HEK293 (cell line): ENCODE measurements at regions not wholly inside any gene's neighbourhood (a gene's known extent, or its start where the extent isn't known, plus 50 kb on each side); places are given as distances from the start of the nearest gene placed in this dataset.

Experiments used
- CTCF ChIA-PET: fragments of 350-600 bp; formaldehyde crosslinking; extraction: SDS; loops from one replicate; lab custom pipeline; 2021; ENCODE audit warnings: antibody characterized with exemption; lab: Yijun Ruan, JAX
- POLR2A ChIA-PET: fragments of 300-600 bp; formaldehyde crosslinking; extraction: SDS; loops from one replicate; lab custom pipeline; 2020; ENCODE audit warnings: antibody characterized with exemption, inconsistent platforms; lab: Yijun Ruan, JAX
- H3K27ac ChIP-seq: fragments of 200-500 bp; sonication (Bioruptor generic); 2 replicates; pipeline ENCODE4 v1.5.1; 2014; ENCODE audit warnings: low read depth, low read length, control low read depth, inconsistent platforms; ENCODE audit errors: extremely low read depth
- H3K36me3 ChIP-seq, 2 experiments: fragments of 200-500 bp in 1 of 2; sonication (Bioruptor generic) in 1 of 2; 1 replicate in 1 of 2; 2 replicates in 1 of 2; pipeline ENCODE4 v1.5.1; 2014 to 2017; ENCODE audit warnings: inconsistent platforms in 2 of 2, low read length in 2 of 2; ENCODE audit not compliant: control insufficient read depth in 2 of 2, insufficient read depth in 1 of 2
- H3K4me1 ChIP-seq: fragments of 200-500 bp; sonication (Bioruptor generic); 2 replicates; pipeline ENCODE4 v1.5.1; 2014; ENCODE audit warnings: mild to moderate bottlenecking, low read length, inconsistent platforms; ENCODE audit not compliant: control insufficient read depth, insufficient read depth
- H3K4me3 ChIP-seq: 2 replicates; pipeline ENCODE4 v1.5.1; 2011; ENCODE audit warnings: low read depth, mild to moderate bottlenecking, control low read depth, low read length, moderate library complexity
- H3K9me3 ChIP-seq: fragments of 200-500 bp; sonication (Bioruptor generic); 2 replicates; pipeline ENCODE4 v1.5.1; 2014; ENCODE audit warnings: low read depth, low read length, inconsistent platforms; ENCODE audit not compliant: control insufficient read depth, insufficient read depth
- ELK4 ChIP-seq: IDR thresholded peaks from 2 replicates; pipeline ENCODE4 v1.6.1; 2011; ENCODE audit warnings: mild to moderate bottlenecking, low read depth, low read length, borderline replicate concordance
- KLF16 ChIP-seq: fragments of 450-650 bp; formaldehyde crosslinking; IDR thresholded peaks from 2 replicates; pipeline ENCODE4 v1.5.1; 2017; ENCODE audit warnings: missing biosample characterization, missing genetic modification characterization
- MZF1 ChIP-seq: fragments of 450-650 bp; formaldehyde crosslinking; IDR thresholded peaks from 2 replicates; pipeline ENCODE4 v1.5.1; 2017; ENCODE audit warnings: missing biosample characterization, missing genetic modification characterization, borderline replicate concordance
- SETDB1 ChIP-seq: IDR thresholded peaks from one replicate; pipeline ENCODE4 v1.6.1; 2017; ENCODE audit warnings: mild to moderate bottlenecking, low read length, moderate library complexity, mixed read lengths; ENCODE audit not compliant: insufficient read length
- ZBTB44 ChIP-seq: fragments of 450-650 bp; IDR thresholded peaks from 2 replicates; pipeline ENCODE4 v1.5.1; 2018; ENCODE audit warnings: missing biosample characterization, mild to moderate bottlenecking, missing genetic modification characterization
- ZFHX2 ChIP-seq: fragments of 450-650 bp; formaldehyde crosslinking; conservative IDR thresholded peaks from 2 replicates; pipeline ENCODE4 v1.5.1; 2016; ENCODE audit warnings: missing biosample characterization, missing genetic modification characterization
- ZNF169 ChIP-seq: fragments of 450-650 bp; formaldehyde crosslinking; IDR thresholded peaks from 2 replicates; pipeline ENCODE4 v1.5.1; 2016; ENCODE audit warnings: missing biosample characterization, missing genetic modification characterization
- ZNF23 ChIP-seq: fragments of 450-650 bp; formaldehyde crosslinking; IDR thresholded peaks from 2 replicates; pipeline ENCODE4 v1.5.1; 2016; ENCODE audit warnings: missing biosample characterization, missing genetic modification characterization, borderline replicate concordance
- ZNF324 ChIP-seq: fragments of 450-650 bp; formaldehyde crosslinking; IDR thresholded peaks from 2 replicates; pipeline ENCODE4 v1.5.1; 2016; ENCODE audit warnings: missing biosample characterization, missing genetic modification characterization
- ZNF404 ChIP-seq: fragments of 450-650 bp; formaldehyde crosslinking; IDR thresholded peaks from 2 replicates; pipeline ENCODE4 v1.5.1; 2017; ENCODE audit warnings: missing biosample characterization, missing genetic modification characterization
- ZNF473 ChIP-seq: fragments of 450-650 bp; formaldehyde crosslinking; IDR thresholded peaks from 2 replicates; pipeline ENCODE4 v1.5.1; 2017; ENCODE audit warnings: missing biosample characterization, missing genetic modification characterization
- ZNF521 ChIP-seq: fragments of 450-650 bp; formaldehyde crosslinking; IDR thresholded peaks from 2 replicates; pipeline ENCODE4 v1.5.1; 2017; ENCODE audit warnings: missing biosample characterization, mild to moderate bottlenecking, missing genetic modification characterization
- ZNF530 ChIP-seq: fragments of 450-650 bp; formaldehyde crosslinking; IDR thresholded peaks from 2 replicates; pipeline ENCODE4 v1.5.1; 2016; ENCODE audit warnings: low read depth, missing biosample characterization, missing genetic modification characterization
- ZNF555 ChIP-seq: fragments of 450-650 bp; formaldehyde crosslinking; conservative IDR thresholded peaks from 2 replicates; pipeline ENCODE4 v1.5.1; 2017; ENCODE audit warnings: missing biosample characterization, mild to moderate bottlenecking, missing genetic modification characterization, inconsistent platforms
- ZNF624 ChIP-seq: fragments of 450-650 bp; formaldehyde crosslinking; IDR thresholded peaks from 2 replicates; pipeline ENCODE4 v1.5.1; 2017; ENCODE audit warnings: missing biosample characterization, missing genetic modification characterization
- ZNF658 ChIP-seq: fragments of 450-650 bp; formaldehyde crosslinking; IDR thresholded peaks from 2 replicates; pipeline ENCODE4; 2016; ENCODE audit warnings: missing biosample characterization, missing genetic modification characterization
- ZNF701 ChIP-seq: fragments of 450-650 bp; formaldehyde crosslinking; IDR thresholded peaks from 2 replicates; pipeline ENCODE4 v1.5.1; 2016; ENCODE audit warnings: missing biosample characterization, missing genetic modification characterization
- ZNF785 ChIP-seq: fragments of 450-650 bp; formaldehyde crosslinking; IDR thresholded peaks from 2 replicates; pipeline ENCODE4 v1.5.1; 2016; ENCODE audit warnings: missing biosample characterization, missing genetic modification characterization
- ZNF837 ChIP-seq: fragments of 450-650 bp; formaldehyde crosslinking; IDR thresholded peaks from 2 replicates; pipeline ENCODE4 v1.5.1; 2016; ENCODE audit warnings: missing biosample characterization, missing genetic modification characterization
- ZSCAN30 ChIP-seq: fragments of 450-650 bp; IDR thresholded peaks from 2 replicates; pipeline ENCODE4 v1.5.1; 2018; ENCODE audit warnings: missing biosample characterization, mild to moderate bottlenecking, missing genetic modification characterization, moderate library complexity
- TF ChIP-seq, protein P1 (sequence below): fragments of 450-650 bp; formaldehyde crosslinking; IDR thresholded peaks from 2 replicates; pipeline ENCODE4 v1.5.1; 2016; ENCODE audit warnings: missing biosample characterization, missing genetic modification characterization
- TF ChIP-seq, protein P2 (sequence below): fragments of 450-650 bp; formaldehyde crosslinking; IDR thresholded peaks from 2 replicates; pipeline ENCODE4 v1.5.1; 2016; ENCODE audit warnings: missing biosample characterization, missing genetic modification characterization

DNA sequence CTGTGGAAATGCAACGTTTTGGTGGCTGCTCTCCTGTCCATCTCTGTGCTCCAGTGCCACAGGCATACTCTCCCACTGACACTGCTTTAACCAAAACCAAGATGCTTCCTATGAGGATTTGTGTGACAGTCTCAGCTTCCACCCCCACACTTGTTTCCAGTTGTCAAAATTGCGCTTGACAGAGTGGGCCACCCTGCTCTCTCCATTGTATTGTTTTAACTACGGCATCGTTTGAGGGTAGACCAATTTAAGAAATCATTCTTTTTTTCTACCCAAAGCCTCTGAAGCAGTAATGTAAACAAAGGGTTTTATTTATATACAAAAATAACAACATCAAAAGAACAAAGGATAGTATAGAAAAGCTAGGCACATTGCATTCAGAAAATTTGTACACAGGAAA lies 178.0 kb downstream of the INHBA start (continued):
- TF ChIP-seq ZNF555 (tag by site-specific recombination): no peak
- TF ChIP-seq MZF1: no peak
- TF ChIP-seq, protein P1, sequence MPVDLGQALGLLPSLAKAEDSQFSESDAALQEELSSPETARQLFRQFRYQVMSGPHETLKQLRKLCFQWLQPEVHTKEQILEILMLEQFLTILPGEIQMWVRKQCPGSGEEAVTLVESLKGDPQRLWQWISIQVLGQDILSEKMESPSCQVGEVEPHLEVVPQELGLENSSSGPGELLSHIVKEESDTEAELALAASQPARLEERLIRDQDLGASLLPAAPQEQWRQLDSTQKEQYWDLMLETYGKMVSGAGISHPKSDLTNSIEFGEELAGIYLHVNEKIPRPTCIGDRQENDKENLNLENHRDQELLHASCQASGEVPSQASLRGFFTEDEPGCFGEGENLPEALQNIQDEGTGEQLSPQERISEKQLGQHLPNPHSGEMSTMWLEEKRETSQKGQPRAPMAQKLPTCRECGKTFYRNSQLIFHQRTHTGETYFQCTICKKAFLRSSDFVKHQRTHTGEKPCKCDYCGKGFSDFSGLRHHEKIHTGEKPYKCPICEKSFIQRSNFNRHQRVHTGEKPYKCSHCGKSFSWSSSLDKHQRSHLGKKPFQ (tag by site-specific recombination): no peak
- no peak for TF ChIP-seq ZNF624 (tag by site-specific recombination)

DNA sequence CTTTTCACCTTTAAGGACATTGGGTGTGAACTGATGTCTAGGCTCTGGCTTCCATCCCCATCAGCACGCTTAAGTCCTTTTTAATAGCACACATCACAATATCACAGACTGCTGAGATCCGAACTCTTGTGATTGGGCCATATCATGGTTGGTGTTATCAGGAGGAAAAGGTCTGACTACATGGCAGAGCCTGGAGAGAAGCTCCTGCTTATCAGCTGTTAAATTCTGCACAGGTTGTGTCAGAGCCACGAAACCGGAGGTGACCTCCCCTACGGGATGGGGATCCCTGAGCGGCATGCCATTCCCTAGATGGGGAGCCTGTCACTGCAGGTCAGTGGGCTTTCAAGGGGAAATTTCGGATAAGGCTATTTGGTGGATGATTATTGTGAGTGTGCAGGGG lies 182.4 kb downstream of the INHBA start:
- no peaks in the 10 kb centered on the region for H3K9me3 ChIP-seq
- H3K4me1 ChIP-seq: no peaks in the 10 kb centered on the region
- no peak for TF ChIP-seq ZNF473
- no peak overlapping the region for H3K4me3 ChIP-seq
- ChIA-PET POLR2A (no interaction called here), CTCF (no interaction called here)
- no peak overlapping the region for H3K27ac ChIP-seq
- H3K36me3 ChIP-seq: no peaks in the 10 kb centered on the region

GRCh38 chr7:41517771-41518170 lies 185.1 kb downstream of the INHBA start:
- Histone ChIP-seq H3K27ac (no peak overlapping the region), H3K4me1 (no peaks in the 10 kb centered on the region), H3K4me3 (no peak overlapping the region), H3K36me3 (no peaks in the 10 kb centered on the region), H3K9me3 (no peaks in the 10 kb centered on the region)
- ChIA-PET POLR2A (no interaction called here), CTCF (interaction anchor here (1.2 kb wide), 1 partner anchor 179 kb away, joined by 3 read pairs; no protein-coding TSS in a partner anchor)
- TF ChIP-seq KLF16 (tag by site-specific recombination): no peak
- no peak for TF ChIP-seq ZFHX2 (tag by site-specific recombination)
- no peak for TF ChIP-seq ZNF785 (tag by site-specific recombination)
- TF ChIP-seq ZNF624 (tag by site-specific recombination): no peak
- no peak for TF ChIP-seq ZNF658 (tag by site-specific recombination)
- no peak for TF ChIP-seq ZNF169
- TF ChIP-seq ZNF701 (tag by site-specific recombination): no peak
- no peak for TF ChIP-seq ZNF23
- no peak for TF ChIP-seq SETDB1
- TF ChIP-seq ZBTB44: no peak
- TF ChIP-seq ZNF530 (tag by site-specific recombination): no peak
- no peak for TF ChIP-seq ZNF324 (tag by site-specific recombination)
- TF ChIP-seq ZNF837 (tag by site-specific recombination): no peak
- no peak for TF ChIP-seq ELK4
- no peak for TF ChIP-seq ZNF521 (tag by site-specific recombination)
- TF ChIP-seq ZNF404 (tag by site-specific recombination): no peak
- TF ChIP-seq ZSCAN30 (tag by site-specific recombination): no peak
- TF ChIP-seq, protein P2, sequence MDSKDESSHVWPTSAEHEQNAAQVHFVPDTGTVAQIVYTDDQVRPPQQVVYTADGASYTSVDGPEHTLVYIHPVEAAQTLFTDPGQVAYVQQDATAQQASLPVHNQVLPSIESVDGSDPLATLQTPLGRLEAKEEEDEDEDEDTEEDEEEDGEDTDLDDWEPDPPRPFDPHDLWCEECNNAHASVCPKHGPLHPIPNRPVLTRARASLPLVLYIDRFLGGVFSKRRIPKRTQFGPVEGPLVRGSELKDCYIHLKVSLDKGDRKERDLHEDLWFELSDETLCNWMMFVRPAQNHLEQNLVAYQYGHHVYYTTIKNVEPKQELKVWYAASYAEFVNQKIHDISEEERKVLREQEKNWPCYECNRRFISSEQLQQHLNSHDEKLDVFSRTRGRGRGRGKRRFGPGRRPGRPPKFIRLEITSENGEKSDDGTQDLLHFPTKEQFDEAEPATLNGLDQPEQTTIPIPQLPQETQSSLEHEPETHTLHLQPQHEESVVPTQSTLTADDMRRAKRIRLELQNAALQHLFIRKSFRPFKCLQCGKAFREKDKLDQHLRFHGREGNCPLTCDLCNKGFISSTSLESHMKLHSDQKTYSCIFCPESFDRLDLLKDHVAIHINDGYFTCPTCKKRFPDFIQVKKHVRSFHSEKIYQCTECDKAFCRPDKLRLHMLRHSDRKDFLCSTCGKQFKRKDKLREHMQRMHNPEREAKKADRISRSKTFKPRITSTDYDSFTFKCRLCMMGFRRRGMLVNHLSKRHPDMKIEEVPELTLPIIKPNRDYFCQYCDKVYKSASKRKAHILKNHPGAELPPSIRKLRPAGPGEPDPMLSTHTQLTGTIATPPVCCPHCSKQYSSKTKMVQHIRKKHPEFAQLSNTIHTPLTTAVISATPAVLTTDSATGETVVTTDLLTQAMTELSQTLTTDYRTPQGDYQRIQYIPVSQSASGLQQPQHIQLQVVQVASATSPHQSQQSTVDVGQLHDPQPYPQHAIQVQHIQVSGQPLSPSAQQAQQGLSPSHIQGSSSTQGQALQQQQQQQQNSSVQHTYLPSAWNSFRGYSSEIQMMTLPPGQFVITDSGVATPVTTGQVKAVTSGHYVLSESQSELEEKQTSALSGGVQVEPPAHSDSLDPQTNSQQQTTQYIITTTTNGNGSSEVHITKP (tag by site-specific recombination): no peak
